ENCODE measurements at regions not wholly inside any gene's neighbourhood (a gene's known extent, or its start where the extent isn't known, plus 50 kb on each side); places are given as distances from the start of the nearest gene placed in this dataset.

GRCh38 chr14:71472356-71473340 lies 459.6 kb upstream of the RGS6 start:
- ATAC-seq (no peak), DNase-seq (no peak)
- no peak overlapping the region for H3K4me3 ChIP-seq
- TF ChIP-seq CTCF (IDR thresholded peaks at IDR 0.05) = no peak
- H3K36me3 ChIP-seq = no peaks in the 10 kb centered on the region
- H3K4me1 ChIP-seq = no peaks in the 10 kb centered on the region
- no peak overlapping the region for H3K27ac ChIP-seq
- H3K9me3 ChIP-seq = no peaks in the 10 kb centered on the region
- intact Hi-C loops (cut with DNase I) = no loop called here
- no peaks in the 10 kb centered on the region for H3K27me3 ChIP-seq

GRCh38 chr14:71473843-71474242 lies 458.4 kb upstream of the RGS6 start:
- no peak for ATAC-seq
- TF ChIP-seq CTCF (IDR thresholded peaks at IDR 0.05) = no peak
- Histone ChIP-seq H3K4me1 (no peaks in the 10 kb centered on the region), H3K27ac (no peak overlapping the region), H3K36me3 (no peaks in the 10 kb centered on the region), H3K27me3 (no peaks in the 10 kb centered on the region), H3K4me3 (no peak overlapping the region), H3K9me3 (no peaks in the 10 kb centered on the region)
- DNase-seq = no peak
- intact Hi-C loops (cut with DNase I) = no loop called here

GRCh38 chr14:71474301-71475265 lies 457.6 kb upstream of the RGS6 start:
- ATAC-seq = no peak

GRCh38 chr14:71475916-71476315 lies 456.3 kb upstream of the RGS6 start:
- intact Hi-C loops (cut with DNase I) = no loop called here
- no peak overlapping the region for H3K4me3 ChIP-seq
- no peaks in the 10 kb centered on the region for H3K9me3 ChIP-seq
- TF ChIP-seq CTCF (IDR thresholded peaks at IDR 0.05) = no peak
- no peak overlapping the region for H3K27ac ChIP-seq
- ATAC-seq = no peak
- no peaks in the 10 kb centered on the region for H3K4me1 ChIP-seq
- no peaks in the 10 kb centered on the region for H3K27me3 ChIP-seq
- H3K36me3 ChIP-seq = no peaks in the 10 kb centered on the region
- DNase-seq = no peak

More at GRCh38 chr14:71474301-71475265, 457.6 kb upstream of the RGS6 start:
- H3K27ac ChIP-seq = no peak overlapping the region
- no peaks in the 10 kb centered on the region for H3K4me1 ChIP-seq
- intact Hi-C loops (cut with DNase I) = no loop called here
- H3K27me3 ChIP-seq = no peaks in the 10 kb centered on the region
- no peaks in the 10 kb centered on the region for H3K9me3 ChIP-seq
- DNase-seq = no peak
- TF ChIP-seq CTCF (IDR thresholded peaks at IDR 0.05) = no peak
- no peak overlapping the region for H3K4me3 ChIP-seq
- H3K36me3 ChIP-seq = no peaks in the 10 kb centered on the region

- no peak overlapping the region for H3K4me3 ChIP-seq
- no peaks in the 10 kb centered on the region for H3K27me3 ChIP-seq
- intact Hi-C loops (cut with DNase I) = no loop called here
- peak overlapping the region; percentile 52 for H3K27ac ChIP-seq
- H3K4me1 ChIP-seq = no peaks in the 10 kb centered on the region
- no peak for DNase-seq
- peak; percentile 77 for ATAC-seq
- no peak for TF ChIP-seq CTCF (IDR thresholded peaks at IDR 0.05)
- no peaks in the 10 kb centered on the region for H3K36me3 ChIP-seq
- H3K9me3 ChIP-seq = no peaks in the 10 kb centered on the region
Observed at GRCh38 chr14:71478542-71478941, 453.7 kb upstream of the RGS6 start.

Data from upper lobe of right lung (tissue), 1 donor.